Thyroid gland (tissue), 4 donors: ENCODE measurements at regions not wholly inside any gene's neighbourhood (a gene's known extent, or its start where the extent isn't known, plus 50 kb on each side); places are given as distances from the start of the nearest gene placed in this dataset.

ENCODE experiments used
- POLR2A ChIP-seq, 2 donors: fragments of 450-650 bp; IDR thresholded peaks; one replicate each; pipeline ENCODE4 v1.6.1; 2017; ENCODE audit warnings: antibody characterized with exemption in 2 of 2, mild to moderate bottlenecking in 2 of 2, moderate library complexity in 1 of 2
- TF ChIP-seq, protein P1 (sequence below), 6 experiments: fragments of 200-600 bp in 3 of 6; fragments of 450-650 bp in 3 of 6; sonication (generic) in 3 of 6; IDR thresholded peaks; one replicate each; pipeline ENCODE4 v1.5.1; 2016 to 2019; ENCODE audit warnings: antibody characterized with exemption in 6 of 6, mild to moderate bottlenecking in 2 of 6, inconsistent platforms in 1 of 6, moderate library complexity in 1 of 6

DNA sequence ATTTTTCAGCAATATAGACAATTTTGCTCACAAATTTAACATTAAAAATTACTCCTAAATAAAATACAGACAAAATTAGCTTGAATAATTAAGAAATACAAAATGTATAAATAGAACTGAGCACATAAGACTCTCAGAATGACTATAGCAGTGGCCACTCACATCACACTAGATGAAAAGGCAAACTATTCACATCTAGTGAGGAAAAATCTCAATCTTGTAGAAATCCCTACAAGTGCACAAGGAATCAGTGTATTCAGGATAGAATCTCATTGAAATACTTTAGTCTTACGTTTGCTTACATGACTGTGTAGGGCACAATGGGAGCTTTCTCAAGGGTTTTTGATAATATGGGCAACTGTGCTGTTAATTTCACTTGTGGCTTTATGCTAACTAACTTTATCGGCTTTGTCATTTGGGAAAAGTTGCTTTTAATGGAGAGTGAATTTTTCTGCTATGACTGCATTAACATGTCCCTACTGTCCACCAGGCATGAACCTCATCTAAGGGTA is 678.9 kb upstream of the LRRTM4 start:
- TF ChIP-seq, protein P1, sequence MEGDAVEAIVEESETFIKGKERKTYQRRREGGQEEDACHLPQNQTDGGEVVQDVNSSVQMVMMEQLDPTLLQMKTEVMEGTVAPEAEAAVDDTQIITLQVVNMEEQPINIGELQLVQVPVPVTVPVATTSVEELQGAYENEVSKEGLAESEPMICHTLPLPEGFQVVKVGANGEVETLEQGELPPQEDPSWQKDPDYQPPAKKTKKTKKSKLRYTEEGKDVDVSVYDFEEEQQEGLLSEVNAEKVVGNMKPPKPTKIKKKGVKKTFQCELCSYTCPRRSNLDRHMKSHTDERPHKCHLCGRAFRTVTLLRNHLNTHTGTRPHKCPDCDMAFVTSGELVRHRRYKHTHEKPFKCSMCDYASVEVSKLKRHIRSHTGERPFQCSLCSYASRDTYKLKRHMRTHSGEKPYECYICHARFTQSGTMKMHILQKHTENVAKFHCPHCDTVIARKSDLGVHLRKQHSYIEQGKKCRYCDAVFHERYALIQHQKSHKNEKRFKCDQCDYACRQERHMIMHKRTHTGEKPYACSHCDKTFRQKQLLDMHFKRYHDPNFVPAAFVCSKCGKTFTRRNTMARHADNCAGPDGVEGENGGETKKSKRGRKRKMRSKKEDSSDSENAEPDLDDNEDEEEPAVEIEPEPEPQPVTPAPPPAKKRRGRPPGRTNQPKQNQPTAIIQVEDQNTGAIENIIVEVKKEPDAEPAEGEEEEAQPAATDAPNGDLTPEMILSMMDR (IDR thresholded peaks at IDR 0.05): no peak
- TF ChIP-seq POLR2A (IDR thresholded peaks at IDR 0.05): no peak
